ENCODE measurements at regions not wholly inside any gene's neighbourhood (a gene's known extent, or its start where the extent isn't known, plus 50 kb on each side); places are given as distances from the start of the nearest gene placed in this dataset.
"Not testable (repeated sequence)": the region's sequence is repeated elsewhere in the genome, so short reads cannot be mapped to it uniquely, and the experiment has no call there.

- no peaks in the 10 kb centered on the region for H3K4me1 Mint-ChIP-seq (ENCODE audit: low read depth, unreplicated experiment)
- no peaks in the 10 kb centered on the region for H3K36me3 Mint-ChIP-seq (ENCODE audit: unreplicated experiment)
- no peak overlapping the region for H3K27ac Mint-ChIP-seq (ENCODE audit: unreplicated experiment)
- no peaks in the 10 kb centered on the region for H3K27me3 Mint-ChIP-seq (ENCODE audit: unreplicated experiment)
- no peak overlapping the region for H3K4me3 Mint-ChIP-seq (ENCODE audit: unreplicated experiment)
- no peak for TF ChIP-seq CTCF (IDR thresholded peaks at IDR 0.05; ENCODE audit: partially characterized antibody, unreplicated experiment)
- no peak for DNase-seq
- H3K9me3 Mint-ChIP-seq (ENCODE audit: unreplicated experiment): peaks cover 2% of the 10 kb centered on the region
Observed at GRCh38 chr15:67947254-67948039, 106.7 kb upstream of the PIAS1 start.

GRCh38 chr15:67948215-67948614, 105.9 kb upstream of the PIAS1 start:
- Mint-ChIP-seq H3K4me3 (ENCODE audit: unreplicated experiment) (no peak overlapping the region), H3K4me1 (ENCODE audit: low read depth, unreplicated experiment) (no peaks in the 10 kb centered on the region), H3K27me3 (ENCODE audit: unreplicated experiment) (no peaks in the 10 kb centered on the region), H3K36me3 (ENCODE audit: unreplicated experiment) (no peaks in the 10 kb centered on the region), H3K27ac (ENCODE audit: unreplicated experiment) (no peak overlapping the region), H3K9me3 (ENCODE audit: unreplicated experiment) (peaks cover 2% of the 10 kb centered on the region)
- DNase-seq: no peak
- no peak for TF ChIP-seq CTCF (IDR thresholded peaks at IDR 0.05; ENCODE audit: partially characterized antibody, unreplicated experiment)

GRCh38 chr15:67951187-67951586, 102.9 kb upstream of the PIAS1 start:
- H3K9me3 Mint-ChIP-seq (ENCODE audit: unreplicated experiment); H3K36me3 Mint-ChIP-seq (ENCODE audit: unreplicated experiment); H3K4me3 Mint-ChIP-seq (ENCODE audit: unreplicated experiment); DNase-seq; H3K4me1 Mint-ChIP-seq (ENCODE audit: low read depth, unreplicated experiment); H3K27me3 Mint-ChIP-seq (ENCODE audit: unreplicated experiment); H3K27ac Mint-ChIP-seq (ENCODE audit: unreplicated experiment): not testable (repeated sequence)

GRCh38 chr15:67953299-67953698, 100.8 kb upstream of the PIAS1 start:
- no peak for TF ChIP-seq CTCF (IDR thresholded peaks at IDR 0.05; ENCODE audit: partially characterized antibody, unreplicated experiment)
- Mint-ChIP-seq H3K4me1 (ENCODE audit: low read depth, unreplicated experiment) (no peaks in the 10 kb centered on the region), H3K4me3 (ENCODE audit: unreplicated experiment) (no peak overlapping the region), H3K9me3 (ENCODE audit: unreplicated experiment) (peaks cover 2% of the 10 kb centered on the region), H3K36me3 (ENCODE audit: unreplicated experiment) (peaks cover 4% of the 10 kb centered on the region), H3K27me3 (ENCODE audit: unreplicated experiment) (no peaks in the 10 kb centered on the region), H3K27ac (ENCODE audit: unreplicated experiment) (no peak overlapping the region)
- DNase-seq: no peak

GRCh38 chr15:67955252-67955651, 98.9 kb upstream of the PIAS1 start:
- H3K4me1 Mint-ChIP-seq (ENCODE audit: low read depth, unreplicated experiment): no peaks in the 10 kb centered on the region
- H3K36me3 Mint-ChIP-seq (ENCODE audit: unreplicated experiment): peaks cover 4% of the 10 kb centered on the region
- TF ChIP-seq CTCF (IDR thresholded peaks at IDR 0.05; ENCODE audit: partially characterized antibody, unreplicated experiment): no peak
- DNase-seq: no peak
- H3K9me3 Mint-ChIP-seq (ENCODE audit: unreplicated experiment): peaks cover 4% of the 10 kb centered on the region
- no peak overlapping the region for H3K27ac Mint-ChIP-seq (ENCODE audit: unreplicated experiment)
- no peak overlapping the region for H3K4me3 Mint-ChIP-seq (ENCODE audit: unreplicated experiment)
- H3K27me3 Mint-ChIP-seq (ENCODE audit: unreplicated experiment): no peaks in the 10 kb centered on the region
